ENCODE measurements at regions not wholly inside any gene's neighbourhood (a gene's known extent, or its start where the extent isn't known, plus 50 kb on each side); places are given as distances from the start of the nearest gene placed in this dataset.
"Not testable (repeated sequence)": the region's sequence is repeated elsewhere in the genome, so short reads cannot be mapped to it uniquely, and the experiment has no call there.

- no peak for DNase-seq
These were observed 511.2 kb upstream of the GRAMD2B start for GRCh38 chr5:125912028-125912427.

GRCh38 chr5:125913200-125913599 is 510.0 kb upstream of the GRAMD2B start:
- DNase-seq, result no peak

GRCh38 chr5:125914471-125914870 is 508.7 kb upstream of the GRAMD2B start:
- DNase-seq, result no peak

- not testable (repeated sequence) for DNase-seq
These were observed 499.3 kb upstream of the GRAMD2B start for GRCh38 chr5:125923958-125924357.

GRCh38 chr5:125926172-125926571 is 497.0 kb upstream of the GRAMD2B start:
- no peak for DNase-seq

GRCh38 chr5:125928663-125929062 is 494.5 kb upstream of the GRAMD2B start:
- DNase-seq, result no peak

GRCh38 chr5:125950012-125950615 is 473.1 kb upstream of the GRAMD2B start:
- no peak for DNase-seq

- DNase-seq, result no peak
These were observed 462.1 kb upstream of the GRAMD2B start for GRCh38 chr5:125961150-125961549.

- no peak for DNase-seq
These were observed 457.6 kb upstream of the GRAMD2B start for GRCh38 chr5:125965577-125965976.

- no peak for DNase-seq
These were observed 455.6 kb upstream of the GRAMD2B start for GRCh38 chr5:125967576-125967975.

GRCh38 chr5:125969011-125969813 is 454.0 kb upstream of the GRAMD2B start:
- DNase-seq, result no peak

GRCh38 chr5:125969814-125970171 is 453.4 kb upstream of the GRAMD2B start:
- no peak for DNase-seq

- no peak for DNase-seq
These were observed 452.4 kb upstream of the GRAMD2B start for GRCh38 chr5:125970631-125971307.

GRCh38 chr5:125972706-125973105 is 450.5 kb upstream of the GRAMD2B start:
- DNase-seq, result no peak

- no peak for DNase-seq
These were observed 448.5 kb upstream of the GRAMD2B start for GRCh38 chr5:125974679-125975078.

GRCh38 chr5:125976421-125977000 is 446.7 kb upstream of the GRAMD2B start:
- no peak for DNase-seq

GRCh38 chr5:125978015-125978414 is 445.2 kb upstream of the GRAMD2B start:
- no peak for DNase-seq

- no peak for DNase-seq
These were observed 443.6 kb upstream of the GRAMD2B start for GRCh38 chr5:125979636-125980035.

- no peak for DNase-seq
These were observed 442.2 kb upstream of the GRAMD2B start for GRCh38 chr5:125981016-125981415.

- DNase-seq, result no peak
These were observed 435.4 kb upstream of the GRAMD2B start for GRCh38 chr5:125987677-125988255.

GRCh38 chr5:125992050-125992449 is 431.2 kb upstream of the GRAMD2B start:
- DNase-seq, result no peak

GRCh38 chr5:125999271-126000030 is 423.8 kb upstream of the GRAMD2B start:
- not testable (repeated sequence) for DNase-seq

- no peak for DNase-seq
These were observed 422.7 kb upstream of the GRAMD2B start for GRCh38 chr5:126000507-126000906.
